SIG-M5 (cell line): ENCODE measurements at regions not wholly inside any gene's neighbourhood (a gene's known extent, or its start where the extent isn't known, plus 50 kb on each side); places are given as distances from the start of the nearest gene placed in this dataset.
"Not testable (repeated sequence)": the region's sequence is repeated elsewhere in the genome, so short reads cannot be mapped to it uniquely, and the experiment has no call there.

Experiments used
- DNase-seq: peaks from one replicate; lab custom pipeline; 2025; lab: John Stamatoyannopoulos, UW

DNA sequence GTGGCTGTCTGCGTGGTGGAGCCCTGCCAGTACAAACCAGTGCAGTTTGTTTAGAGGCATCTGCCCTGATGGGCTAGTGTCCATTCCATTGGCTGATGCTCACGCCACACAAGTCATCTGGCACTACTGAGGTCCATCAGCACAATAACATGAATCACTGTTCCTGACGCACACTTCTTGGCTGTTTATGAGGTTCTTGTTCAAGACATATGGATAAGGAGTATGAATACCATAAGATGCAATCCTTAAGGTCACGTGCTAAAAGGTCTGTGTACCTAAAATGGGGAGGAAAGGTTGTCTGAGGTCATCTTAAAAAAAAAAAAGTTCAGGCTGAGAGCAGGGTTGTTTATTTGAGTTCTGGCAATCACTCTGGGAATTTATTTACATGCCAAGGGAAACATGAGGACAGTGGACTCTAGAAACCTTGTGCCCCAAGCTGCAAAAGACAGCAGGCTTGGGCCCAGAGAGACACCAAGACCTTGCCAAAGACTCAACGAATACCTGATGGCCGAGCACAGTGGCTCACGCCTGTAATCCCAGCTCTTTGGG is 54.1 kb upstream of the SHLD1 start:
- DNase-seq, result no peak

DNA sequence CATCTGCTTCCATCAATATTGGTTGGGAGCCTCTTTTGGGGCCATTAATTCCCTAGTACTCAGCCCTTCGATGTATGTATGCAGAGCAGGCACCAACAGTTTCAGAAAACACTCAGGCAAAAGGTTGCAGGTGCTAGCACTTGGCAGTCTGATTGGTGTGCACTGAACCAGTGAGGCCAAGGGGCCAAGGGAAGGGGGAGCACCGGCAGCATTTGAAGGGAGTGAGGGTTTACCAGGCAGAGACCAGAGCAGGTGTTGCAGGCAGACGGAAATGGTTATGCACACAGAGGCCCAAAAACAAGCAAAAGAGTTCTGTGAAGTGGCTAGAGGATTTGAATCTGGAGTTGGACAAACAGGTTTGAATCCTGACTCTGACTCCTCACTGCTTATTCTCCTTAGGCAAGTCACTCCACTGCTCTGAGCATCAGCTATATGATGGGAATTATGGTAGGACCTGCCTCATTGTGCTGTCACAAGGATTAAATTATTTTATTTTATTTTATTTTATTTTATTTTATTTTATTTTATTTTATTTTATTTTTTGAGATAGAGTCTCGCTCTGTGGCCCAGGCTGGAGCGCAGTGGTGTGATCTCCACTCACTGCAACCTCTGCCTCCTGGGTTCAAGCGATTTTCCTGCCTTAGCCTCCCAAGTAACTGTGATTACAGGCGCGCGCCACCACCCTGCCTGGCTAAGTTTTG is 58.1 kb upstream of the SHLD1 start:
- DNase-seq, result no peak

DNA sequence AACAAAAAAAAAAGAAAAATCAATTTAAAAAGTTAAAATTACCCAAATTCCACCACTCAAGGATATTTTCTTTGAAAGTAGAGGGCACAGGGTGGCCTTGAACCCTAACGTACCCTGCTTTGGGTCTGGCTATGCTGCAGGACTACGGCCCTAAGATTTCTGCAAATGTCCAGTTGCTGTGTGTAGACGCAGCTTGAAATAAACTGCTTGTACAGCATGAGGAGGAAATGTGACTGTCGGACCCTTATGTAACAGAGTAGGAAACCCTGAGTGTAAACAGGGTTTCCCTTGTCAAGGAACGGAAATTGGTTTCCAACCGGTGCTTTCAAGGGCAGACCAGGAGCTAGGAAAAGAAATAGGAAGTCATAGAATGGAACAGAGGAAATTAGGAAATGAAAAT is 60.7 kb upstream of the SHLD1 start:
- no peak for DNase-seq

DNA sequence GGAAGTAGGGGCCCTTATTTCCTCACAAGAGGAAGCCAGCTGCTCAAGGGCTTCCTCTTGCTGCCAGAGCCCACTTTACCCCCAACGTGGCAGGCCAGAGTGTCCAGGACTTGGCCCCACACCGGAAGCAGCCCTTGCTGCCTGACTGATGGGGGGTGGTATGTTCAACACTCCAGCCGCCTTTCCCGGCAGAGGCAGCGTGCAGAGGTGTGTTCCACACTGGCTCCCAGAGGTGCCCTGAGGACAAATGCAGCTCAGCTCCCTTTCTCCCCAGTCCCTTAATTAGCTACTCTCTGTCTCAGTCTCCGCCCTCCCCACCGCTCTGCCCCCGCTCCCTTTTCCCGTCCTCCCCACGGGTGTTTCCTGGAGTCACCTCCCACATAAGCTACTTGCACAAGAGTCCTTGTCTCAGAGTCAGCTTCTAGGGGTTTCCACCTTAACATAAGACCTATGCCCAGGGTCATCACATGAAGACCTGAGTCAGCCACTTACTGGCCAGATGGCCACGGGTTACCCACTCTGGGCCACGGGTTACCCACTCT is 61.7 kb upstream of the SHLD1 start:
- DNase-seq, result no peak

DNA sequence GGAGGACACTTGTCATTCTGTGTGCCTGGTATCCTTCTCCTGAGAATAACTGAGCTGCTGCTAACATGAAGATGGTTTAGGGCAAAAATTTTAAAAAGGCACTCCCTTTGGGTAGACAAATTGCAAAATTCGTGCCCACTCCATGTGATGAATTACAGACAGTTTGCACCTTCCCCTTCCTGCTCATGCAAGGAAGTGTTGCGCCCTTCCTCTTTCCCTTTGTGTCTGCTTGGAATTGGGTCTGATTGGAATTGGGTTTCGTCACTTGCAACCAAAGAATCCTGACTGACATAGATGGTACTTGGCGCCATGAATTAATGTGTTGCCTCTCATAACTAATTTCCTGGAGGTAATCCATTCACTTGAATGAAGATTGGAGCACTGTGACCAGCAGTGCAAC is 62.3 kb upstream of the SHLD1 start:
- no peak for DNase-seq

DNA sequence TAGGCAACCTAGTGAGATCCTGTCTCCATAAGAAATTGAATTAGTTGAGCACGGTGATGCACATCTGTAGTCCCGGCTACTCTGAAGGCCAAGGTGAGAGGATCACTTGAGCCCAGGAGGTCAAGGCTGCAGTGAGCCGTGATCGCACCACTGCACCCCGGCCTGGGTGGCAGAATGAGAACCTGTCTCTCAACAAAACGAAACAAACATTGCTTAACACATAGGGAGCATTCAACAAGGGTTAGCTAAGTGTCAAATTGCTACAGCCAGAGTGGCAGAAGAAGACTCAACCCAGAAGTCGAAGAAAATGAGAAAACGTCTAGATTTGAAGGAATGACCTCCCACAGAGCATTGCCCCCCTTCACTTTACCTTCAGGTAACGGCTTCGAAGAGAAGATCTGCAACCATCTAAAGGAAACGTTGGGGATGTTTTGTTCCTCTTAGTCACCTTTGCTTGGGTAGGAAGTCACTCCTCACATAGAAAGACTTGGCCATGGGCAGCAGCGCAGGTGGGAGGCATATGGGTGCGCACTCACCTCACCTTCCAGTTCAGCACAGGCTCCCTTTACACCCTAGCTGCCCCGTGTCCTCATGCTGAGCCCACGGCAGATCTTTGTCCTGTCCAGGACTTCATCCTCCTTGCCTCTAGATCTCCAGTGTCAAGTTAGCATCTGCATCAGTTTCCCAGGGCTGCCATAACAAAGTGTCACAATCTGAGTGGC is 63.7 kb upstream of the SHLD1 start:
- DNase-seq, result no peak

DNA sequence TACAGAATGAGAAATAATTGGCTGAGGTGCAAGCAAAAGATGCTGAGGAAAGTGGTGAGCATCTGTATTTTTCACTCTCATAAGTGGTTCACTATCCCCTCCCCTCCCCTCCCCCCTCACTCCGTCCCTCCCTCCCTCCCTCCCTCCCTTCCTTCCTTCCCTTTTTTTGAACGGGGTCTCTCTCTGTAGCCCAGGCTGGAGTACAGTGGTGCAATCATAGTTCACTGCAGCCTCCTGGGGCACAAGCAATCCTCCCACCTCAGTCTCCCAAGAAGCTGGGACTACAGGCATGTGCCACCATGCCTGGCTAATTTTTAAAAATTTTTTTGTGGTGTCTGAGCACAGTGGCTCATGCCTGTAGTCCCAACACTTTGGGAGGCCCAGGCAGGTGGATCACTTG is 67.6 kb upstream of the SHLD1 start:
- not testable (repeated sequence) for DNase-seq

DNA sequence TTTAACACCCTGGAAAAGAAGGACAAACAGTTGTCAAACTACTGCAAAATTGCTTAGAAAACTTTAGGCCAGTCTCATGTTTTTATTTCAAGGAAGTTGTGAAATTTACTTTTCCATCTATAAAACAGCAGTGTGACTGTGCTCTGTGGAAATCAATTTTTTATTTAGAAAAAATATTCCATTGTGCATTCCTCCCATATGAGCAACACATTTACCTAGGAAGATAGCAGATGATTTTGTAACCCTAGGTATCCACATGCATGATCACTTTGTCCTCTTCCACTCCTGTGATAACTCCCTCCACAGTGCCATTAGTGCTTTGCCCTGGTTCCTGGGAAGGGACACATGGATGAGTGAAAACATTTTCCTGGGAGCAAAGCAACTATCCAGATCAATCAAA is 69.4 kb upstream of the GPCPD1 start:
- no peak for DNase-seq

DNA sequence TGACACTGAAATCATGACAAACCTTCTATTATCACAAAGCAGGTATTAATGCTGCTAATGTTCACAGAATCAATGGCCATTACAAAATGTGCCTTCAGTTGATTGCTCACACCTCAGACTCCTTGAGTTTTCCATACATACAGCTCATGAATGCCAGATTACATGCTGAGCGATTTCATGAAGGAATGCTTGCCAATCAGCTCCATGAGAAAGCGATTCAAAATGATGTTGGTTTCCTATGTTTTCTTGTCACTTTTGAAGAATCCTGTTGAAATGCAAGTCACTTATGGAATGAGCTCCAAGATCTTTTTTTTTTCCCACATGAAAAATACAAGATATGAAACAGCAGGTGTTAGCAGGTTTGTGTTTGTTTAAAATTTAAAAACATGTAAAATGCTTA is 68.0 kb upstream of the GPCPD1 start:
- DNase-seq, result no peak

DNA sequence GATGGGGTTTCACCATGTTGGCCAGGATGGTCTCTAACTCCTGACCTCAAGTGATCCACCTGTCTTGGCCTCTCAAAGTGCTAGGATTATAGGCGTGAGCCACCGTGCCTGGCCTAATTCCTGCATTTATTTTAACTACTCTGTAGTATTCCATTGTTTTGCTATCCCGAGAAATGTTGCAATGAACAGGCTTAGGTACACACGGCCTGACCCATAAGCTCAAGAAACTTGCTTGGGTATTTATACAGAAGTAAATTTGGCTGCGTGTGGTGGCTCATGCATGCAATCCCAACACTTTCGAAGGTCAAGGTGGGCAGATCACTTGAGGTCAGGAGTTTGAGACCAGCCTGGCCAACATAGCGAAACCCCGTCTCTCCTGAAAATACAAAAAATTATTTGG is 67.1 kb upstream of the GPCPD1 start:
- DNase-seq, result not testable (repeated sequence)

DNA sequence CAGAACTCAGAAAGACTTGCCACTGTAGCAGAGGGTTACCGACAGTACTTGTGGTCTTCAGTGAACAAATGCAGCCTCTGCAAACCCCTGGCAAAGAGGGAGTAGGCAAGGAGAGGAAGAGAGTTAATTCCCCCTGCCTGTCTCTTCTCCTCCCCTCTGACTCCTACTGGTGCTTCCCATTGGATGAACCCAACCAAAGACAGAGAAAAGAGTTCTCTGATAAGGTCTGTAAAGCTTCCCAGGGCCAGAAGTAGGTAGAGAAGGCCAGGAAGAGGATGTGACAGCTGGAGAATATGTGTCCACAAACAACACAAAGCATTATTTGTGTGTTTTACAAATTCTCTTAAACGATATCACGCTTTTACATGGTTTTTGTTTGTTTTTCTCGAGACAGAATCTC is 66.6 kb upstream of the GPCPD1 start:
- no peak for DNase-seq

DNA sequence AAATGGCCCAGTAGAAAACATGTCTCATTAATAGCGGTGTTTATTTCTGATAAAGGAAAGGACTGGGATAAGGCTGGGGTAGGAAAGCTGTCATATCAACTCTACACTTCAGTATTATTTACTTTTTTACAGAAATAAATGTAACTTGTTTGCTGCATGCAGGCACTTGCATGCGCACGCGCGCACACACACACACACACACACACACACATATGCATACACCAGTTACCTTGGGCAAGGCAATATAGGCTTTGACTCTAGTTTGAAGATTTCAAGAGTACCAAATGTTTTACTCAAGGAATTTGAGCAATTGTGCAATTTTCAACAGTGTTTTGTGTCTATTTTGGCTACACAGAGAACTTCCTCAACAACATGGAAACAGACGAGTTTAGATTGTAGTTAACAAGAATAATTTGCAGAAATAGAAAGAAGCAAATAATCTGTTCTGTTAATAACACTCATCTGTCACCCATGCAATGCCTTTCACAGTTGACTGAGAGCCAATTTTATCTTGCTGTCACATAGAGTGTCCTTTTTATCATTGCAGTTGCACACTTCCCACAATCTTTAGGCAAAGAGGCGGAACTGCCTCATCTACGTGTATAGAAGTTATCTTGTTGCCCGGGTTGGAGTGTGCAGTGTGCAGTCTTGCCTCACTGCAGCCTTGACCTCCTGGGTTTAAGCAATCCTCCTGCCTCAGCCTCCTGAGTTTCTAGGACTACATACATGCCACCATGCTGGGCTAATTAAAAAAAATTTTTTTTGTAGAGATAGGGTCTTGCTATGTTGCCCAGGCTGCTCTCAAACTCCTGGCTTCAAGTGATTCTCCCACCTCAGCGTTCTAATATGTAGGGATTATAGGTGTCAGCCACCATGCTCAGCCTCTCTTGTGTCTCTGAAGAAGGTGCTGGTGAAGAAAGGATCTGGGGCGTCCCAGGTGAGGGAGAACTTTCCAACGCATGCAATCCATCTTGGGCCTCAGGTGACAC is 64.6 kb upstream of the GPCPD1 start:
- peak; percentile 97 for DNase-seq

DNA sequence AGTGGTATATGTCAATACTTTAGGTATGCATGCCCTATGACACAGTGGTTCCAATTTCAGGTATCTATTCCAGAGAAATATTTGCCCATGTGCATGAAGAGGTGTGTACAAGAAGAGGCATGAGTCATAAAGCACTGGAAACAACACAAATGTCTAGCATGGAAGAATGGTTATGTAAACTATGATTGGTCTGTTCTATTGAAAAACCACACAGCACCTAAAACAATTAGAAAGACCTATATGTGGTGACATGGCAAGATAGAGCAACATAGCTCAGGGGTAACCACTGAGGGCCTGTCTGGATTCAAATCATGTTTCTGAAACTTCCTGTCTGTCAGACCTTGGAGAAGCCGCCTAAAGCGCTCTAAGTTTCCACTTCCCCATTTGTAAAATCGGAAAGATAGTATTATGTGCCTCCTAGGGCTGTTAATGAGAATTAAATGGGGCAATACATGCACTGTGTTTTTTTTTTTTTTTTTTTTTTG is 63.4 kb upstream of the GPCPD1 start:
- peak; percentile 99 for DNase-seq

DNA sequence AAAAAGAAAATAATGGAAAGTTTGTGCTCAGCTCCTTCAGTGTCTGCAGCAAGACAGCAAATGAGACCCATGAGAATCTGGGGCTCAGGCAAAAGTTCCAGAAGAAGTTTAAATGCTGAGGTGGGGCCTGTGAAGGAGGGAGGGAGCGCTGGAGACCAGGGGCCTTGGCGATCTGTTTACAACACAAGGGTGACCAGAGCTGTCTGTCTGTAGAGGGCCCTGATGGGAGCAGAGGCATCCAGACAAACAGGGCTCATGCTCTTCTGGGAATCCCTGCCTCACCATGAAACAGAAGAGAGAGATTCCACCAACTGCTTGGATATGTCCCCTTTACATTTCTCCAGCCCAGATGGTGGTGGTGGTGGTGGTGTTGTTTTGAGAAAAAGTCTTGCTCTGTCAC is 60.1 kb upstream of the GPCPD1 start:
- DNase-seq, result no peak

DNA sequence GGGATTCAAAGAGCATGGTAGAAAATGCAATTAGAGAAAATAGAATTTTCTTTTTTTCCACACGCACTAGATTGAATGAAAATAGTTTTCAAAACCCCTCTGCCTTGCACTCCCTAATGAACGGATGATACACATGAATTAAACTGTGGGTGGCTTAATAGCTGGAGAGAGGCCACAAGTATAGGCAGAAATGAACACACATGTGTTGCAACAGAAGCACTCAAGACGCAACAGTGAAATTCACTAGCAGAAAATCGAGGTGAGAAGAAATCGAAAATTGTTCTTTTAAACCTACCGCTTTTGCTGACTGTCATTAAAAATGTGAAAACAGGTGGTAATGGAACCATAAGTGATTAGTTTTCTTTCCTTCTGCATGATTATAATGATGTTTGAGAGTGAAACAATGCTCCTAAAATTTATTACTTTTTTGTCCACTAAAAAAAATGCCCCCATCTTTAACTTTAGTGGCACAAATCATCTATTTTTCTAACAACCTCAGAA is 59.3 kb upstream of the GPCPD1 start:
- DNase-seq, result no peak

DNA sequence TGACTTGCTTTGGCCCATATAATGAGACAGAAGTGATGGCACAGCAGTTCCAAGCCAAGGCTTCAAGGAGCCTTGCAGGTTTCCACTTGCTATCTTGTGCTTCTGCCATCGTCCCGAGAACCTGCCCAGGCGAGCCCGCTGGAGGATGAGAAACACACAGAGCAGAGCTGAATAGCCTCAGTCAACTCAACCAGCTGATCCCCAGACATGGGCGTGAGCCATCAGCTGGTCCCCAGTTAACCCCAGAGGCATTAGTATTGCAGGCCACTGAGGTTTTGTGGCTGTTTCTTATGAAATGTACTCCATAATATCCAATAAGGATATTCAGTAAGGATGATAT is 57.7 kb upstream of the GPCPD1 start:
- DNase-seq, result no peak

DNA sequence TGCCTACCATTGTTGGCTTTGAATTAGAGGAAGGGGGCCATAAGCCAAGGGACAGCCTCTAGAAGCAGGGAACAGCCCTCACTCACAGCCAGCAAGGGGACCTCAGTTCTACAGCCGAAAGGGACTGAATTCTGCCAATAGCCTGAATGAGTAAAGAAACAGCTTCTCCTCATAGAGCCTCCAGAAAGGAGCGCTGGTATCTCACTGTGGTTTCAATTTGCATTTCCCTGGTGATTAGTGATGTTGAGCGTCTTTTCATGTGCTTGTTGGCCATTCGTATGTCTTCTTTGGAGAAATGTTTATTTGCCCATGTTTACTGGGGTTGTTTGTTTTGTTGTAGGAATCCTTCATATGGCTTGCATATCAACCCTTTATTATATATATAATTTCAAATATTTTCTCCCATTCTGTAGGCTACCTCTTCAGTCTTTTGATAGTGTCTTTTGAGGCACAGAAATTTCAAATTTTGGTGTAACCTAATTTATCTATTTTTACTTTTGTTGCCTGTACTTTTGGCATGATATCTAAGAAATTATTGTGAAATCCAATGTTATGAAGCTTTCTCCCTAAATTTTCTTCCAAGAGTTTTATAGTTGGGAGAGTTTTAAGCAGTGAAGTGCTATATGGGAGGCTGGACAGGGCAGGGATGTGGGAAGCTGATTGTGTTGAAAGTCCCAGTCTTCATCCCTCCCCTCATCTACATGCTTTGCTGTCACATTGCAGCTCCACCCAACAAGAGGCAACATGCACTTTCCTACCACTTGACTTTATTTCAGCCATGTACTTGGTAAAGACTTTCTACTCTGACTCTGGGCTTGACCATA is 57.1 kb upstream of the GPCPD1 start:
- DNase-seq, result no peak

DNA sequence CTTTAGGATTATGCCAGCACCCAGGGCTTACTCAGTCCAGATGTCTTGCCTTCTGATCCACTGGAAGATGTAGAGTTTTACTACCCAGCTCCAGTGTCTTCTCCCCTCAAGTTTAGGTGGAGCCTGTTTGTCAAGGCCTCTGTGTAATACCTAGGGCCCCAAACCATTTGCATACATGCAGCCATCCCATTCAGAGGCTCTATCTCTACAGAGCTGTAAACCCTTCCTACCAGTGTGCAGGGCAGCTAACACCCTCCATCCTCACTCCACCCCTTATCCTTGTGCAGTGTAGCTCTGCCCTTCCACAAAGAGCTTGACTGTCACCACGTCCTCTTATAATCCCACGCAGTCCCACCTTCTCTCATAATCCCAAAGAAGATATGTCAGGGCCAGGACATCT is 54.6 kb upstream of the GPCPD1 start:
- no peak for DNase-seq

DNA sequence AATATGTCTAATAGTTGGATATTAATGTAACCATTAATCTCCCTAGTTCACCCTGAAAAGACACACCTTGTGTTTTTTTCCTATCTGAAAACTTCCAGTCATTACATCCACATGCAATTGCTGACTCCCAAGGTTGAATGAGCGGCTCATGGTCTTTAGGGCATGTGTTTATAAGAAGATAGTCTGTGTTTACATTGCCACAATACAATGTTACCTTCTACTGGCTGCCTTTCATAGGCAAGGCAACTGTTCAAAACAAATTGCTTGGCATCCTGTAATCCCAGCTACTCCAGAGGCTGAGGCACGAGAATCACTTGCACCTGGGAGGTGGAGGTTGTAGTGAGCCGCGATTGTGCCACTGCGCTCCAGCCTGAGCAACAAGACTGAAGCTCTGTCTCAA is 52.6 kb upstream of the GPCPD1 start:
- DNase-seq, result no peak

DNA sequence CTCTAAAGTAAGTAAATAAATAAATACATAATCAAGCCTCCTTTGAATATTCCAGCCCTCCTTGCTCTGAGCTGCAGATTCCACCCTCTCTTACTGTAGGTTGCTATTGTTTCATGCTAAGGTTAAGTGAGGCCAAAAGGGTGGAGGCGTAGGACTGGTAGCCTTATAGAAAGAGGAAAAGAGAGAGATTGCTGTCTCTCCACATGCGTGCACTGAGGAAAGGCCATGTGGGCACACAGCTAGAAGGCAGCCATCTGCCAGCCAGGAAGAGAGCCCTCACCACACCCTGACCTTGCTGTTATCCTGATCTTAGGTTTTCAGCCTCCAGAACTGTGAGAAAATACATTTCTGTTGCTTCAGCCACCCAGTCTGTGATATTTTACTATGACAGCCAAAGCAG is 52.0 kb upstream of the GPCPD1 start:
- no peak for DNase-seq

DNA sequence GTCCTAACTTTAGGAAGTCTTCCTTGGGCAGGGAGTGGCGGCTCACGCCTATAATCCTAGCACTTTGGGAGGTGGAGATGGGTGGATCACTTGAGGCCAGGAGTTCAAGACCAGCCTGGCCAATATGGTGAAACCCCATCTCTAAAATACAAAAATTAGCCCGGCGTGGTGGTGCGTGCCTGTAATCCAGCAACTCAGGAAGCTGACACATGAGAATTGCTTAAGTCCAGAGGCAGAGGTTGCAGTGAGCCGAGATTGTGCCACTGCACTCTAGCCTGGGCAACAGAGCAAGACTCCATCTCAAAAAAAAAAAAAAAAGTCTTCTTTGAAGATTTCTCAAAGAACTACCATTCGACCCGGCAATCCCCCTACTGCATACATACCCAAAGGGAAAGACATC is 50.0 kb upstream of the GPCPD1 start:
- not testable (repeated sequence) for DNase-seq
